SU-DHL-6 (cell line): ENCODE measurements at regions not wholly inside any gene's neighbourhood (a gene's known extent, or its start where the extent isn't known, plus 50 kb on each side); places are given as distances from the start of the nearest gene placed in this dataset.

Experiments
- H2AFZ ChIP-seq: fragments of 200-600 bp; sonication (generic); 2 replicates; pipeline ENCODE4 v1.6.1; 2014; ENCODE audit warnings: low read depth, mild to moderate bottlenecking, moderate library complexity, mixed read lengths, antibody characterized with exemption, low read length; ENCODE audit not compliant: severe bottlenecking
- H3F3A ChIP-seq: fragments of 200-600 bp; shearing (Covaris generic); 2 replicates; pipeline ENCODE4 v1.6.0; 2016; ENCODE audit warnings: antibody characterized with exemption, mild to moderate bottlenecking; ENCODE audit not compliant: insufficient read depth
- H3K27ac ChIP-seq: fragments of 200-600 bp; sonication (generic); 2 replicates; pipeline ENCODE4 v1.5.1; 2016; ENCODE audit warnings: low read depth, mild to moderate bottlenecking, low read length, moderate library complexity, mixed read lengths
- H3K27me3 ChIP-seq: fragments of 200-600 bp; sonication (generic), shearing (Covaris generic); 2 replicates; pipeline ENCODE4 v1.6.0; 2014; ENCODE audit warnings: mild to moderate bottlenecking, low read length
- H3K36me3 ChIP-seq: fragments of 200-600 bp; sonication (generic); 2 replicates; pipeline ENCODE4 v1.6.1; 2014; ENCODE audit warnings: mild to moderate bottlenecking, low read length, mixed read lengths
- H3K4me2 ChIP-seq: fragments of 300-600, 200-600 bp; shearing (Covaris generic), sonication (generic); 2 replicates; pipeline ENCODE4 v1.6.0; 2014; ENCODE audit warnings: low read length, low read depth, mild to moderate bottlenecking; ENCODE audit not compliant: poor library complexity, severe bottlenecking
- H3K4me3 ChIP-seq: fragments of 200-600 bp; sonication (generic); 2 replicates; pipeline ENCODE4 v1.5.1; 2014; ENCODE audit warnings: antibody characterized with exemption, low read length, mild to moderate bottlenecking, mixed read lengths; ENCODE audit not compliant: insufficient read depth, poor library complexity, severe bottlenecking
- H3K79me2 ChIP-seq: fragments of 200-600 bp; sonication (generic); 2 replicates; pipeline ENCODE4 v1.6.1; 2014; ENCODE audit warnings: mild to moderate bottlenecking, low read length, moderate library complexity; ENCODE audit not compliant: insufficient read depth
- H3K9ac ChIP-seq: fragments of 200-600 bp; sonication (generic); 2 replicates; pipeline ENCODE4 v1.7.0; 2014; ENCODE audit warnings: mild to moderate bottlenecking, low read length
- H3K9me2 ChIP-seq: fragments of 200-600 bp; sonication (generic); replicated peaks from 2 replicates; pipeline ENCODE4 v1.6.1; 2014; ENCODE audit warnings: low read length; ENCODE audit not compliant: insufficient read depth
- H3K9me3 ChIP-seq: fragments of 200-600 bp; sonication (generic); 2 replicates; pipeline ENCODE4 v1.6.1; 2014; ENCODE audit warnings: low read length, mixed read lengths; ENCODE audit not compliant: insufficient read depth
- H4K20me1 ChIP-seq: fragments of 200-600 bp; sonication (generic); 2 replicates; pipeline ENCODE4 v1.6.1; 2014; ENCODE audit warnings: low read depth, mild to moderate bottlenecking, antibody characterized with exemption, low read length, moderate library complexity, mixed read lengths
- CTCF ChIP-seq: fragments of 200-600 bp; sonication (generic); IDR thresholded peaks from one replicate; pipeline ENCODE4 v1.5.1; 2017; ENCODE audit warnings: antibody characterized with exemption, mild to moderate bottlenecking, low read length, moderate library complexity; ENCODE audit not compliant: insufficient read depth, poor library complexity, severe bottlenecking
- EZH2phosphoT487 ChIP-seq: fragments of 200-600 bp; sonication (generic), shearing (Covaris generic); conservative IDR thresholded peaks from 2 replicates; pipeline ENCODE4 v1.6.1; 2018; ENCODE audit warnings: mild to moderate bottlenecking, antibody characterized with exemption, low read length, moderate library complexity, mixed read lengths

- H3K36me3 ChIP-seq = no peaks in the 10 kb centered on the region
- no peaks in the 10 kb centered on the region for H4K20me1 ChIP-seq
- no peak overlapping the region for H2AFZ ChIP-seq
- H3K9me2 ChIP-seq = no peaks in the 10 kb centered on the region
- no peak overlapping the region for H3K27ac ChIP-seq
- no peak overlapping the region for H3K4me3 ChIP-seq
- H3K4me2 ChIP-seq = no peak overlapping the region
- no peaks in the 10 kb centered on the region for H3K79me2 ChIP-seq
- no peak overlapping the region for H3K9ac ChIP-seq
- H3K9me3 ChIP-seq = no peaks in the 10 kb centered on the region
- TF ChIP-seq EZH2phosphoT487 = no peak
- no peak for TF ChIP-seq CTCF
- H3K27me3 ChIP-seq = no peaks in the 10 kb centered on the region
- no peaks in the 10 kb centered on the region for H3F3A ChIP-seq
Observed at GRCh38 chr11:41781441-41781840, 322.0 kb upstream of the LRRC4C start.

DNA sequence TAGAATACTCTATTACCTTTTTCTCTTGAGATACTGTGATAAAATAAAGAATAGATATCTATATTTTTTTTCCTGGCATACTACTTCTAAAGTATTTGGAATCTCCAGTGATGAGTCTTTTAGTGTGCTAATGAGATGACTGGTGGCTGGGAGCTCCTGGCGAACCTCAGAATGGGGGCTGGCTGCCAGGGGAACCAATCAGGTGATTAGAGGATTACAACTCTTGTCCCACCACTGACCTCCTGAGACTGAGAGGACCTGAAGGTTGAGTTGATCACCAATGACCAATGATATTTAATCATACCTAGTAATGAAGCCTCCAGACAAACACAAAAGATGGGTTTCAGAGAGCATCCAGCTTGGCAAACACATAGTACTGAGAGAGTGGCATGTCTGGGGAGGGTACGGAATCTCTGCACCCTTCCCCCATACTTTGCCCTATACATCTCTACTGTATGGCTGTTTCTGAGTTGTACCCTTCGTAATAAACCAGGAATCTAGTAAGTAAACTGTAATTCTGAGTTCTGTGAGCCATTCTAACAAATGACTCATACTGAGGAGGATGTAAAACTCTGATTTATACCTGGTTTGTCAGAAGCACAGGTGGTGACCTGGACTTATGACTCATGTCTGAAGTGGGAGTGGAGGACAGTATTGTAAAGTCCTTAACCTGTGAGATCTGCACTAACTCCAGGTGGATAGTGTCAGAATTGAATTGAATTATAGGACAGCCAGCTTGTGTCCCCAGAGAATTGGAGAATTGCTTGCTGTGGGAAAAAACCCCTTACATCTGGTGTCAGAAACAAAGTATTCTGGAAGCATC lies 325.3 kb upstream of the LRRC4C start:
- no peaks in the 10 kb centered on the region for H3K79me2 ChIP-seq
- H3K36me3 ChIP-seq = no peaks in the 10 kb centered on the region
- no peaks in the 10 kb centered on the region for H3K9me3 ChIP-seq
- H2AFZ ChIP-seq = no peak overlapping the region
- no peak overlapping the region for H3K9ac ChIP-seq
- no peak overlapping the region for H3K4me2 ChIP-seq
- no peaks in the 10 kb centered on the region for H4K20me1 ChIP-seq
- no peak overlapping the region for H3K27ac ChIP-seq
- no peak overlapping the region for H3K4me3 ChIP-seq
- H3F3A ChIP-seq = no peaks in the 10 kb centered on the region
- H3K9me2 ChIP-seq = no peaks in the 10 kb centered on the region
- H3K27me3 ChIP-seq = no peaks in the 10 kb centered on the region
- TF ChIP-seq CTCF (no peak), EZH2phosphoT487 (no peak)

- Histone ChIP-seq H4K20me1 (no peaks in the 10 kb centered on the region), H3K4me2 (no peak overlapping the region), H3K9me3 (no peaks in the 10 kb centered on the region), H3K79me2 (no peaks in the 10 kb centered on the region), H3K27ac (no peak overlapping the region), H3K9ac (no peak overlapping the region), H3K36me3 (no peaks in the 10 kb centered on the region), H3K9me2 (no peaks in the 10 kb centered on the region), H3K4me3 (no peak overlapping the region), H3K27me3 (no peaks in the 10 kb centered on the region), H3F3A (no peaks in the 10 kb centered on the region), H2AFZ (no peak overlapping the region)
- TF ChIP-seq EZH2phosphoT487 (no peak), CTCF (no peak)
Observed at GRCh38 chr11:41786087-41786486, 326.6 kb upstream of the LRRC4C start.
